Retinal pigment epithelial cell (primary cell): ENCODE measurements at regions not wholly inside any gene's neighbourhood (a gene's known extent, or its start where the extent isn't known, plus 50 kb on each side); places are given as distances from the start of the nearest gene placed in this dataset.

Experiments used
- DNase-seq: peaks from one replicate; pipeline ENCODE4 v3.0.0-alpha.2; 2010; ENCODE audit warnings: low read depth
- H3K4me3 ChIP-seq: 2 replicates; pipeline ENCODE4 v1.5.1; 2011; ENCODE audit warnings: mild to moderate bottlenecking, low read length, control low read depth, moderate library complexity
- TF ChIP-seq, protein P1 (sequence below): conservative IDR thresholded peaks from 2 replicates; pipeline ENCODE4 v1.5.1; 2011; ENCODE audit warnings: low read depth, low read length, control low read depth, inconsistent platforms

DNA sequence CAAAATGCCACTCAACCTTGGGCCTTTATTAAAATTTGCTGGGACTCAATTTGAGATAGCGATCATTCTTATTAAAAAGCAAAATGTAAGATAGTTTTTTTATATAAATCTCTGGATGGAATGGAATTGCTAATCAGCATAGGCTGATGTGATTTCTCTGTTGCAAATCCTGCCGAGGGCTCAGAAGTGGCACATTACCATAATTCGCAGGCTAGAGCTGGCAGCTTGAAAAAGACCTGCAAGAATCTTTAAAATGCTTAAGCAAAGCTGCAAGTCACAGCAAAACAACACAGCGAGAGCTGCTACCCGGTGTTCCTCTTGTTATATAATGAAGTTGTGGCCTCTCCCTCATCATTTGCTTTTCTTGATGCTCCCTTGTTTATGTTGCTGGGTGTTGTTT, 448.1 kb downstream of the GATA3 start:
- no peak for DNase-seq
- TF ChIP-seq, protein P1, sequence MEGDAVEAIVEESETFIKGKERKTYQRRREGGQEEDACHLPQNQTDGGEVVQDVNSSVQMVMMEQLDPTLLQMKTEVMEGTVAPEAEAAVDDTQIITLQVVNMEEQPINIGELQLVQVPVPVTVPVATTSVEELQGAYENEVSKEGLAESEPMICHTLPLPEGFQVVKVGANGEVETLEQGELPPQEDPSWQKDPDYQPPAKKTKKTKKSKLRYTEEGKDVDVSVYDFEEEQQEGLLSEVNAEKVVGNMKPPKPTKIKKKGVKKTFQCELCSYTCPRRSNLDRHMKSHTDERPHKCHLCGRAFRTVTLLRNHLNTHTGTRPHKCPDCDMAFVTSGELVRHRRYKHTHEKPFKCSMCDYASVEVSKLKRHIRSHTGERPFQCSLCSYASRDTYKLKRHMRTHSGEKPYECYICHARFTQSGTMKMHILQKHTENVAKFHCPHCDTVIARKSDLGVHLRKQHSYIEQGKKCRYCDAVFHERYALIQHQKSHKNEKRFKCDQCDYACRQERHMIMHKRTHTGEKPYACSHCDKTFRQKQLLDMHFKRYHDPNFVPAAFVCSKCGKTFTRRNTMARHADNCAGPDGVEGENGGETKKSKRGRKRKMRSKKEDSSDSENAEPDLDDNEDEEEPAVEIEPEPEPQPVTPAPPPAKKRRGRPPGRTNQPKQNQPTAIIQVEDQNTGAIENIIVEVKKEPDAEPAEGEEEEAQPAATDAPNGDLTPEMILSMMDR, result no peak

DNA sequence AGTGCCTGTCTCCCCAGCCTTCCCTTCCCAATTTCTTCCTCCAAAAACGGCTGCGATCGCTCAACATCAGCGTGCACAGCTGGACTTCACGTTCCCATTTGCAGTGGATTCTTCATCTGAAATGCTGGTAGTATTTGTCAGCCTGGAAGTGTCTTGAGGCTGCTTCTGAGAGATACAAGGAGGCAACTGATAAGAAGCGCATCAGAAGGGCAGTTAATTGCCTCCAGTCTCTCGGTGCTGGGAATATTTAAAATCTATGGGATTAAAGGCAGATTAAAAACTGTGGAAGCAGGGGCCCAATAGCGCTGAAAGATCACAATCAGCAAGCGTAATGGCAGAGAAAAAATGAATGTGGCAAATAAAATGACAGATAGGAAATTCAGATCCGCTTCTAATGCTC, 450.0 kb downstream of the GATA3 start:
- no peak overlapping the region for H3K4me3 ChIP-seq
- TF ChIP-seq, protein P1, result no peak
- DNase-seq, result no peak

More for the DNA sequence above, 448.1 kb downstream of the GATA3 start:
- no peak overlapping the region for H3K4me3 ChIP-seq

DNA sequence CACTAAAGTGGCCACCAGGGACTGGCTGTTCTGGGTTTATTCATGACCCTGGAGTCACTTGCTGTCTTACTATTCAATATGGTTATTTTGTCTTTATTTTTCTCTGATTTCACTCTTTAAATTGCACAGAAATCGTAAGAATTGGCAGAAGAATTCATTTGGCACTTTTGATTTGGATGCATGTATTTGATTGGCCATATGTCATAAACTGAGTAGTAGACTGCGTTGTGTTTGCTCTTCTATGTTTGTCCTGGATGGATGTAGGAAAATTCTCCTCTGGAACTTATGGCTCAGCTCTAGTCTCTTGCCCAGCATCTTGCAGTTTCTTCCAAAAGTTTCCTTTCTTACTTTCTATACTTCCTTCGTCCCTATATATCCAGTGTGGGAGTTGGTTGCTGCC, 452.7 kb downstream of the GATA3 start:
- H3K4me3 ChIP-seq, result no peak overlapping the region
- TF ChIP-seq, protein P1, result no peak
- DNase-seq, result no peak

DNA sequence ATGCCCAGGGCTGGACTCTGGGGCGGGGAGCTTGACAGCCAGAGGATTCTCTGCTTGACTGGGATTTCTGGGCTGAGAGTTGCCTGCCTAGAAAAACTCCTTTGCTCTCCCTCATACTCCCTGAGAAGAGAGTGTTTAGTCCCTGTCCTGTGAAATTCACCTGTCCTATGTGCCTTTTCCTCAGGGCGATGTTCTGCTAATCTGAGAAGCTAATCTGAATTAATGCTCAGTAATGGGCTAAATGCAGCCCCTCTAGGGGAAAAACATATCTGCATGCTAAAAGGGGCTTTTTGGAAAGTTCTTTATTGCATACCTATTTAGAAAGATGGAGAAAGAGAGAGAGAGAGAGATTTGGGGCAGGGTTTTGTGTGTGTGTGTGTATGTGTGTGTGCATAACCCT, 454.4 kb downstream of the GATA3 start:
- H3K4me3 ChIP-seq, result no peak overlapping the region
- DNase-seq, result no peak
- TF ChIP-seq, protein P1, result no peak

DNA sequence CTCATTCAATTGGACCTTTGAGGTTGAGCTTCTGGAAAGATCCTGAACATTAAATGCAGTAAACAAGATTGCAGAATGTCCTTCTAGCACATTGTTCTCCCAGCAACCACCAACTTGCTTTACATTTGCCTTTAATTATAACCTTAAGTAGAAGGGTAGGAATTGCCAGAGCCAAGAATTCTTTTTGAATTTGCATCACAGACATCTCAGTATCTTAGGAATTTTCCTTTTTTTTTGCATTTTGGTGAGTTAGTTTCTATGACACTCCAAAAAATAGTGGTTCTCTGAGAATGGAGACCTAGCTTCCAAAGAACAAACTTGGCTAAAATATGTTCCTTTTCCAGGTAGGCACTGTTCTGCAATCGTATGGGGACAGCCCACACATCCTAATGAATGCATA, 456.0 kb downstream of the GATA3 start:
- TF ChIP-seq, protein P1, result no peak
- DNase-seq, result no peak
- H3K4me3 ChIP-seq, result no peak overlapping the region

DNA sequence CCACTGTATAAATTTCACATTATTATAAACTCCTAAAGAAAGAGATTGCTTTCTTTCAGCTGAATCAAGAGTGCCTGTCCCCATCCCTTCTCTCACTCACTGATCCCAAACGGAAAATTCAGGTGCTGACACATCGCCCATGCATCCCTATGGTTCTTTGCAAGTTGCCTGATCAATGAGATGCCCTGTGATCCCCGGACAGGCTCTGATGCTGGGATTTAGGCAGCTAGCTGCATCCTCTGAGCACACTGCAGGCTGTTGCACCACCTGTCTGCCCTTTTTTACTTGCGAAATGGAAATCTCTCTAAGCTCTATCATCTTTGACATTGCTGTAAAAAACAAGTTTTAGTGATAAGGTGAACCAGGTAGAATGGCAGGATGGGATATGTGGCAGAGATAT, 456.5 kb downstream of the GATA3 start:
- H3K4me3 ChIP-seq, result no peak overlapping the region
- TF ChIP-seq, protein P1, result no peak
- no peak for DNase-seq

DNA sequence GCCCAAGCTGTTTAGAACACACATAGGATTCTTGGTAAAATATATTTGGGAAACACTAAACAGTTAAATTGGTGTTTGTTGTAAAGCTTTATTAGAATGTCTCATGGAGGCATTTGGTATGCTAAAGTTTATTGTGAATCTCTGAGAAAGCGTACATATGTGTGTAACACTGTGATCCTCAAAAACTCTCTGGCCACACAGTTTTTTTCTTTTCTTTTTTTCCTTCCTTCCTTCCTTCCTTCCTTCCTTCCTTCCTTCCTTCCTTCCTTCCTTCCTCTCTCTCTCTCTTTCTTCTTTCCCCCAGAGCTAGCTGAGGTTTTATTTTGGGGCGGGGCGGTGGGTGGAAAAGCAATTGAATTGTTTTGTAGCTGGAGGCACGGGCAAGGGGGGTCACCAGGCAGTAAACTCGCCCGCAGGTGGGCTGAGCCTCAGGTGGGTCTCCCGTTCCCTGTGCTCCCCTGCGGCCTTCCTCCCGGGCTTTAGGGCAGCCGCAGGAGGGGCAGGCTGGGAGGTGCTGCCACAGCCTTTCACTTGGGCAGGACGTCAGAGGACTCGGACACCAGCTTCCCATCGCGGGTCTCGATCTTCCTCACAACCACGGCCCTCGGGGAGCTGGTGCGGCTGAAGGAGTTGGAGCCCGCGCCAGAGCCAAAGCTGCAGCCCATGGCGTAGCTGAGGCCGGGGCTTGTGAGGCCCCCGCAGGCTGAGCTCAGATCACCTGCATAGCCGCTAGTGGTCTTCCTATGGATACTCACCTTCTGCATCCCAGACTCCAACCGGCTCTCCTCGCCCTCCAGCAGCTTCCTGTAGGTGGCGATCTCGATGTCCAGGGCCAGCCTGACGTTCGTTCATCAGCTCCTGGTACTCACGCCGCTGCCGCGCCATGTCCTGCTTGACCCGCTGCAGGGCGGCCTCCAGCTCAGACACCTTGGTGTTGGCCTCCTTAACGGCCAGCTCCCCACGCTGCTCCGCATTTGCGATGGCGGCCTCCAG, 459.0 kb downstream of the GATA3 start:
- no peak for DNase-seq
- H3K4me3 ChIP-seq, result no peak overlapping the region
- TF ChIP-seq, protein P1, result no peak
